ENCODE measurements at regions not wholly inside any gene's neighbourhood (a gene's known extent, or its start where the extent isn't known, plus 50 kb on each side); places are given as distances from the start of the nearest gene placed in this dataset.

DNA sequence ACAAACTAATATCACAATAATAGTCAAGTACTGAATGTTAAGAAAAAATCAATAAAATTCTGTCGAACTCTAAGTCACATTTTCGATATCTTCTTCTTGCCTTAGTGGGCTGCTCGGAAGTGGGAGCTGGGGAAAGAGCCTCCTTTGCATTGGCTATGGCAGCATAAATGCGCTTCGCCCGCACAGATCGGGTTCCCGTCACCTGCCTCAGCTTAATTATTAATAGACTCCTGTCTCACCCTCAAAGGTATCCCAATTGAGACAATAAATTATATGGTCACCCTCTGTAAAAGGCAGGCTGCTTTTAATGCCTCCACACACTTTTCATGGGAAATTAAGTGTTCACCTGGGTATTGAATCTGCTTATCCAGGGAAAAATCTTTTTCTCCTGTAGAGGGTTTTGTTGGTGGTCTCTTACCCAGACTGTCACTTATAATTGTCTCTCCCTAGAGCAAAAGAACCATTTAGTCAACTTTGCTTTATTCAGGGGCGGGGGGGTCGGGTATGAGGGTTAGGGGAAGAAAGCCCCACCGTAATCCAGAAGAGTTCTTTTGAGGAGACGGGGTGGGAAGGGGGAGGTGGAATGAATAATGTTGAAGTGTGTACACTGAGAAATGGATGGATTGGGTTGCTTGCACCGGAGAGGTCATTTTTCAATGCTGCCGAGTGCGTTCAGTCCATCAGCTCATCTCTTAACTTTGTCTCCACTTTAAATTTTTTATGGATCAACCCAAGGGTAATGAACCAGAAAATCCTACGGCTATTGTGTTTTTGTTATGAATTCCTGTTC, 682.6 kb upstream of the SGCG start:
- Histone ChIP-seq H3K36me3 (ENCODE audit: control insufficient read depth in 2 of 2, insufficient read depth in 2 of 2, low read length in 2 of 2) (no peaks in the 10 kb centered on the region), H3K27ac (ENCODE audit: low read depth in 2 of 2, low read length in 2 of 2) (no peak overlapping the region), H3K9ac (ENCODE audit: low read depth in 1 of 2, low read length in 2 of 2) (no peak overlapping the region), H3K27me3 (ENCODE audit: control insufficient read depth in 2 of 2, insufficient read depth in 2 of 2, low read length in 2 of 2) (no peaks in the 10 kb centered on the region), H3K9me3 (ENCODE audit: control insufficient read depth in 2 of 2, low read length in 2 of 2) (no peaks in the 10 kb centered on the region), H3K4me1 (ENCODE audit: control insufficient read depth in 2 of 2, insufficient read depth in 2 of 2, low read length in 2 of 2) (no peaks in the 10 kb centered on the region), H3K4me3 (ENCODE audit: low read length in 2 of 2) (no peak overlapping the region)

DNA sequence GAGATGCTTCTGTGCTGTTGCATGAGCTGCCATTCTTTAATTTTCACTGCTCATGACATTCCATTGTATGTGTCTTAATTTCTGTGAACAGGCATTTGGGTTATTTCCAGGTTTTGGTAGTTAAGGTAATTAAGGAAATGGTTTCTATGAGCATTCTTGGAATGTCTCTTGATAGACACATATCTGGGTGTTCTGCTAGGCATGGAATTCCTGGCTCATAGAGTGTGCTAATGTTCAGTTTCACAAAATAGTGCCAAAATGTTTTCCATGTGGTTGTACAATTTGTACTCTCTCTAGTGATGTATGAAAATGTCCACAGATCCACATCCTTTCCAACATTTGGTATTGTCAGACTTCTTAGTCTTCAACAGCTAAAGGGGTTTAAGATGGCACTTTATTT, 680.9 kb upstream of the SGCG start:
- H3K4me1 ChIP-seq (ENCODE audit: control insufficient read depth in 2 of 2, insufficient read depth in 2 of 2, low read length in 2 of 2) = no peaks in the 10 kb centered on the region
- H3K4me3 ChIP-seq (ENCODE audit: low read length in 2 of 2) = no peak overlapping the region
- no peaks in the 10 kb centered on the region for H3K27me3 ChIP-seq (ENCODE audit: control insufficient read depth in 2 of 2, insufficient read depth in 2 of 2, low read length in 2 of 2)
- no peak overlapping the region for H3K9ac ChIP-seq (ENCODE audit: low read depth in 1 of 2, low read length in 2 of 2)
- no peaks in the 10 kb centered on the region for H3K36me3 ChIP-seq (ENCODE audit: control insufficient read depth in 2 of 2, insufficient read depth in 2 of 2, low read length in 2 of 2)
- H3K27ac ChIP-seq (ENCODE audit: low read depth in 2 of 2, low read length in 2 of 2) = no peak overlapping the region
- no peaks in the 10 kb centered on the region for H3K9me3 ChIP-seq (ENCODE audit: control insufficient read depth in 2 of 2, low read length in 2 of 2)

DNA sequence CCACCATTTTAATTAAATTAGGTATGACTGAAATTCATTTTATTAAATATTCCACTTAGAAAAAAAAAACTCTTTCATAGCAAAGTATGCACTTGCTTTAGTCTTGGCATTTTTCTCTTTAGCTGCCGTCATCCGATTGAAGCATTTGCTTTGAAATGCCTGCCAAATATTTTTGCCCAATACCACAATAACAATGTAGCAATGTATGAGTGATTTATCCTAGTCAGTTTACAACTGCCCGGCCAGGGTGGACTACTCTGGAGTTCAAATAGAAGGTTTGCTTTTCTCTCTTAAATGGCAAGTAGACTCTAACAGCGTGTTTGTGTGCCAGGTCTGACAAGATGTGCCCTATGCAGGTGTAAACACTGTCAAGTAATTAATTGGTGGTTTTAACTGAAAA, 675.3 kb upstream of the SGCG start:
- no peak overlapping the region for H3K4me3 ChIP-seq (ENCODE audit: low read length in 2 of 2)
- no peak overlapping the region for H3K27ac ChIP-seq (ENCODE audit: low read depth in 2 of 2, low read length in 2 of 2)
- no peaks in the 10 kb centered on the region for H3K36me3 ChIP-seq (ENCODE audit: control insufficient read depth in 2 of 2, insufficient read depth in 2 of 2, low read length in 2 of 2)
- no peak overlapping the region for H3K9ac ChIP-seq (ENCODE audit: low read depth in 1 of 2, low read length in 2 of 2)
- H3K4me1 ChIP-seq (ENCODE audit: control insufficient read depth in 2 of 2, insufficient read depth in 2 of 2, low read length in 2 of 2) = no peaks in the 10 kb centered on the region
- H3K9me3 ChIP-seq (ENCODE audit: control insufficient read depth in 2 of 2, low read length in 2 of 2) = no peaks in the 10 kb centered on the region
- no peaks in the 10 kb centered on the region for H3K27me3 ChIP-seq (ENCODE audit: control insufficient read depth in 2 of 2, insufficient read depth in 2 of 2, low read length in 2 of 2)

DNA sequence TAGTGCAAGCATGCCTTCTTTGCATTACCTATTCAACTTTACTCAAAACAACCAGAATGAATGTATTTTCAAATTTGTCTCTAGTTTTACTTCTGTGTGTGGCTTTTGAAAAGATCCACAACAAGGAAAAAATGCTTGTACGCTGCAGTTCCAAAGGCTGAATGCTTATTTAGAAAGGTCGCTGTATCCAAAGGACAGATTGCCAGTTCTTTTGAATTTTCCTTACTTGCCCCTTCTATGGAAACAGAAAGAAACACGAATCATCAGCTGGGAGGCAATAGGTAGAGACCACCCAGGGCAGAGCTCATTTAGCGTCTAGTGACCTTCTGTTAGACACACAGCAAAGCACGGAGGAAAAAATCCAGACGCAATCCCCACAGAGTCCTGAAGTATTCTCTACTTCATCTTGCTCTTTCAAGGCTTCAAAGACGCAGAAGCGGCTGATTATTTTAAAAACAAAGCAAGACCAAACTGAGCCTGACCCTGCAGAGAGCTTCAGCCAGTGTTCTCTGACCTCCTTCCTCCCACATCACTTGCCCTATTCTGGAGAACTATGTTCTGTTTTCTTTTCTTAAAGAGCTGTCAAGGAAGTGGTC, 674.6 kb upstream of the SGCG start:
- H3K9ac ChIP-seq (ENCODE audit: low read depth in 1 of 2, low read length in 2 of 2) = no peak overlapping the region
- no peaks in the 10 kb centered on the region for H3K27me3 ChIP-seq (ENCODE audit: control insufficient read depth in 2 of 2, insufficient read depth in 2 of 2, low read length in 2 of 2)
- no peak overlapping the region for H3K4me3 ChIP-seq (ENCODE audit: low read length in 2 of 2)
- H3K27ac ChIP-seq (ENCODE audit: low read depth in 2 of 2, low read length in 2 of 2) = no peak overlapping the region
- H3K4me1 ChIP-seq (ENCODE audit: control insufficient read depth in 2 of 2, insufficient read depth in 2 of 2, low read length in 2 of 2) = no peaks in the 10 kb centered on the region
- H3K36me3 ChIP-seq (ENCODE audit: control insufficient read depth in 2 of 2, insufficient read depth in 2 of 2, low read length in 2 of 2) = no peaks in the 10 kb centered on the region
- H3K9me3 ChIP-seq (ENCODE audit: control insufficient read depth in 2 of 2, low read length in 2 of 2) = no peaks in the 10 kb centered on the region

- Histone ChIP-seq H3K9me3 (ENCODE audit: control insufficient read depth in 2 of 2, low read length in 2 of 2) (no peaks in the 10 kb centered on the region), H3K27ac (ENCODE audit: low read depth in 2 of 2, low read length in 2 of 2) (no peak overlapping the region), H3K4me1 (ENCODE audit: control insufficient read depth in 2 of 2, insufficient read depth in 2 of 2, low read length in 2 of 2) (no peaks in the 10 kb centered on the region), H3K27me3 (ENCODE audit: control insufficient read depth in 2 of 2, insufficient read depth in 2 of 2, low read length in 2 of 2) (no peaks in the 10 kb centered on the region), H3K9ac (ENCODE audit: low read depth in 1 of 2, low read length in 2 of 2) (no peak overlapping the region), H3K36me3 (ENCODE audit: control insufficient read depth in 2 of 2, insufficient read depth in 2 of 2, low read length in 2 of 2) (no peaks in the 10 kb centered on the region), H3K4me3 (ENCODE audit: low read length in 2 of 2) (no peak overlapping the region)
These were observed 663.2 kb upstream of the SGCG start for GRCh38 chr13:22517544-22517943.

GRCh38 chr13:22536851-22537250, 643.9 kb upstream of the SGCG start:
- Histone ChIP-seq H3K4me3 (ENCODE audit: low read length in 2 of 2) (no peak overlapping the region), H3K36me3 (ENCODE audit: control insufficient read depth in 2 of 2, insufficient read depth in 2 of 2, low read length in 2 of 2) (no peaks in the 10 kb centered on the region), H3K27me3 (ENCODE audit: control insufficient read depth in 2 of 2, insufficient read depth in 2 of 2, low read length in 2 of 2) (no peaks in the 10 kb centered on the region), H3K4me1 (ENCODE audit: control insufficient read depth in 2 of 2, insufficient read depth in 2 of 2, low read length in 2 of 2) (no peaks in the 10 kb centered on the region), H3K9me3 (ENCODE audit: control insufficient read depth in 2 of 2, low read length in 2 of 2) (no peaks in the 10 kb centered on the region), H3K9ac (ENCODE audit: low read depth in 1 of 2, low read length in 2 of 2) (no peak overlapping the region), H3K27ac (ENCODE audit: low read depth in 2 of 2, low read length in 2 of 2) (no peak overlapping the region)

GRCh38 chr13:22538400-22538799, 642.4 kb upstream of the SGCG start:
- no peak overlapping the region for H3K4me3 ChIP-seq (ENCODE audit: low read length in 2 of 2)
- H3K9me3 ChIP-seq (ENCODE audit: control insufficient read depth in 2 of 2, low read length in 2 of 2) = no peaks in the 10 kb centered on the region
- no peaks in the 10 kb centered on the region for H3K36me3 ChIP-seq (ENCODE audit: control insufficient read depth in 2 of 2, insufficient read depth in 2 of 2, low read length in 2 of 2)
- H3K9ac ChIP-seq (ENCODE audit: low read depth in 1 of 2, low read length in 2 of 2) = no peak overlapping the region
- no peak overlapping the region for H3K27ac ChIP-seq (ENCODE audit: low read depth in 2 of 2, low read length in 2 of 2)
- H3K27me3 ChIP-seq (ENCODE audit: control insufficient read depth in 2 of 2, insufficient read depth in 2 of 2, low read length in 2 of 2) = no peaks in the 10 kb centered on the region
- H3K4me1 ChIP-seq (ENCODE audit: control insufficient read depth in 2 of 2, insufficient read depth in 2 of 2, low read length in 2 of 2) = no peaks in the 10 kb centered on the region

DNA sequence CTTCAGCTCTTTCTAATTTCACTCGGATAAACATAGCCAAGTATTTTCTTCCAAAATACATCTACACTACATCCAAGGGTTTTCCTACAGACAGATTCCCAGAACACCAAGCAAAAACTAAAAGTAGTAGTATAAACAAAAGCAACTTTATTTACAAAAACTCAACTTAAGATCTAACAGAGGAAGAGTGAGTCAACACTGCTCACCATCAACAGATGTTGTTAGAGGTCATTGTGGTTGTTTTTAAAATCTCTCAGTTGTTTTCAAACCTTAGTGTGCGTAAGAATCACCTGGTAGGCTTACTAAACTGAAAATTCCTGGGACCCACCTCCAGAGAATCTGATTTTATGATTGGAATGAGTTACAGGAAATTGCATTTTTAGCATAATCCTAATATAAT, 631.7 kb upstream of the SGCG start:
- Histone ChIP-seq H3K27me3 (ENCODE audit: control insufficient read depth in 2 of 2, insufficient read depth in 2 of 2, low read length in 2 of 2) (no peaks in the 10 kb centered on the region), H3K4me1 (ENCODE audit: control insufficient read depth in 2 of 2, insufficient read depth in 2 of 2, low read length in 2 of 2) (no peaks in the 10 kb centered on the region), H3K36me3 (ENCODE audit: control insufficient read depth in 2 of 2, insufficient read depth in 2 of 2, low read length in 2 of 2) (no peaks in the 10 kb centered on the region), H3K9me3 (ENCODE audit: control insufficient read depth in 2 of 2, low read length in 2 of 2) (no peaks in the 10 kb centered on the region), H3K9ac (ENCODE audit: low read depth in 1 of 2, low read length in 2 of 2) (no peak overlapping the region), H3K4me3 (ENCODE audit: low read length in 2 of 2) (no peak overlapping the region), H3K27ac (ENCODE audit: low read depth in 2 of 2, low read length in 2 of 2) (no peak overlapping the region)

DNA sequence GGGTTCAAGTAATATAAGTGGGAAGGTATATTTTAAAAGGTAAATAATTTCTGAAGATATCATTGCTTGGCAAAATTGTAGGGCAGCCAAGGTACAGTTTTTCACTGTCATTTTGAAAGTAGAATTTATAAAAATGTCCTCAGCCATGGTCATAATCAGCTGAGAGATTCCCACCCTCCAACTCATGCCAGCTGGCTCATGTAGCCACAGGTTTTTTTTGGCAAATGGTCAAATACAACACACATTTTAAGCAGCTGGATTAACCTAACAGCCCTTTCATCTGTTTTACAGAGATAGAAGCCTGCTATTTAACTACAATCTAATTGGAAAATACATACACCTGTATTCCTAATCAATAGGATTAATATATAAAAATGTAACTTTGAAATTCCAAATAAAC, 619.2 kb upstream of the SGCG start:
- no peak overlapping the region for H3K27ac ChIP-seq (ENCODE audit: low read depth in 2 of 2, low read length in 2 of 2)
- H3K27me3 ChIP-seq (ENCODE audit: control insufficient read depth in 2 of 2, insufficient read depth in 2 of 2, low read length in 2 of 2) = no peaks in the 10 kb centered on the region
- H3K4me1 ChIP-seq (ENCODE audit: control insufficient read depth in 2 of 2, insufficient read depth in 2 of 2, low read length in 2 of 2) = no peaks in the 10 kb centered on the region
- no peaks in the 10 kb centered on the region for H3K9me3 ChIP-seq (ENCODE audit: control insufficient read depth in 2 of 2, low read length in 2 of 2)
- H3K9ac ChIP-seq (ENCODE audit: low read depth in 1 of 2, low read length in 2 of 2) = no peak overlapping the region
- H3K36me3 ChIP-seq (ENCODE audit: control insufficient read depth in 2 of 2, insufficient read depth in 2 of 2, low read length in 2 of 2) = no peaks in the 10 kb centered on the region
- no peak overlapping the region for H3K4me3 ChIP-seq (ENCODE audit: low read length in 2 of 2)

DNA sequence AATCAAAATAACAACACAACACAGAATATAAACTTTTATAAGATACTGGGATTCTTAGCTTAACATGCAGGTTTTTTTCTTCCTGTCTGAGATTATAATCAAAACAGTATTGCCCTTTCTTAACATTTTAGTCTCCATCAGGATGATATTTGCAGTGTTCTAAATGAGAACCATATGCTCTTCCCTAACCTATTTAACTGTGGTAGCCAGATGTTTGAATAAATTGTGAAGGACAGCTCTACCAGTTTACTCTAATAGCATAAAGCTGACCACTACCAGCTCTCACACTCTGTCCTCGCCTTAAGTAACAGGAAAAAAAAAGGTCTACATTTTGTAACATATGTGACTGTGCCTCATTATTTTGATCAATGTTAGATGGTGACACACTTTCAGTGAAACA, 618.7 kb upstream of the SGCG start:
- no peak overlapping the region for H3K9ac ChIP-seq (ENCODE audit: low read depth in 1 of 2, low read length in 2 of 2)
- H3K4me1 ChIP-seq (ENCODE audit: control insufficient read depth in 2 of 2, insufficient read depth in 2 of 2, low read length in 2 of 2) = no peaks in the 10 kb centered on the region
- H3K27me3 ChIP-seq (ENCODE audit: control insufficient read depth in 2 of 2, insufficient read depth in 2 of 2, low read length in 2 of 2) = no peaks in the 10 kb centered on the region
- no peaks in the 10 kb centered on the region for H3K36me3 ChIP-seq (ENCODE audit: control insufficient read depth in 2 of 2, insufficient read depth in 2 of 2, low read length in 2 of 2)
- H3K9me3 ChIP-seq (ENCODE audit: control insufficient read depth in 2 of 2, low read length in 2 of 2) = no peaks in the 10 kb centered on the region
- no peak overlapping the region for H3K4me3 ChIP-seq (ENCODE audit: low read length in 2 of 2)
- H3K27ac ChIP-seq (ENCODE audit: low read depth in 2 of 2, low read length in 2 of 2) = no peak overlapping the region

Measured in mucosa of rectum (tissue), 2 donors.